Fibroblast of skin of left biceps (primary cell): ENCODE measurements at regions not wholly inside any gene's neighbourhood (a gene's known extent, or its start where the extent isn't known, plus 50 kb on each side); places are given as distances from the start of the nearest gene placed in this dataset.

Experiments used
- DNase-seq, 2 experiments: peaks; one replicate each; pipeline ENCODE4 v3.0.0-alpha.2; 2013; ENCODE audit warnings: low read depth in 2 of 2

DNA sequence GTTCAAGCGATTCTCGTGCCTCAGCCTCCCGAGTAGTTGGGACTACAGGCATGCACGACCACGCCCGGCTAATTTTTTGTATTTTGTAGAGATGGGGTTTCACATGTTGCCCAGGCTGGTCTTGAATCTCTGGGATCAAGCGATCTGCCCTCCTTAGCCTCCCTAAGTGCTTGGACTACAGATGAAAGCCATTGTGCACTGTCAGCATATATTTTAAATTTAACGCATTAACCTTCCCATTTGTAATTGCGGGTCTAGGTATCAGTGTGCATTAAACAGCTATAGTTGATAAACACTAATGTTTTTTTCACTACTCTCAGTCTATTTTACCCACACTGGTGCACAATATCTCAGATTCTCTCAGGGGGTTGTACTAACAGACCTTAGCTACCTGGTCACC is 1930.8 kb downstream of the C4orf33 start:
- no peak for DNase-seq

DNA sequence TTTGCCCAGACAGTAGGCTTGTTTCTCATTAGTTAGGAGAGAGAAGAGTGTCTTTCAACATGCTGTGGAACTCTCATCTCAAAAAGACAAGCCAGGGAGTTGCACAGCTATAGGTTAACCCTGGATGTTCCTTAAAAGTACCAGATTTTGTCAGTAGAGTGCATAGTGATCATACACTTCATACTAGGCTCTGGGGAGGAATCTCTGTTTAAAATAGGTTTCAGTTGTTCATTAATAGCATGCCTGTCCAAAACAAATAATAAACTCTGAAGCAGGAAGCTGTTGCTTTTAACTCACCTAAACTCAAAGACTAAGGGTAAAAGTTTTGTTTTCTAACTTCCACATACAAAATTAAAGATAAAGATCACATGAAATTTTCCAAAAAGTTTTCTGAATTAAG is 1948.4 kb downstream of the C4orf33 start:
- no peak for DNase-seq

DNA sequence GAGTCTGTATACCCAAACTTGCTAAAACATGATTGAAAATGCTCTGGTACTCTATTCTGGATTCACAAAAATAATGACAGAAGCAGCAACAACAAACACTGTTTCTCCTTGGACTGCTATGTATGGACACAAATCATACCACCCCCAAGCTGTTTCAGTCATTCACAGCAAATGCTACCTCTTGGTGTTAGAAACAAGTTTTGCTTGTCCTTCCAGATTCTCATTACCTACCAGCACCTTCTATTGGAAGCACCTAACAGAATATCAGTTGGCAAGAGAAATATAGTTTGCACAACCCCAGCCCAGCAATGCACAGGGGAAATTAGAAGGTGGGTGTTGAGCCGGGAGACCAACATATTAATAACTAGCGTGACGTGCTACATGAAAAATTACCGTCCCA is 1950.9 kb downstream of the C4orf33 start:
- DNase-seq = no peak

DNA sequence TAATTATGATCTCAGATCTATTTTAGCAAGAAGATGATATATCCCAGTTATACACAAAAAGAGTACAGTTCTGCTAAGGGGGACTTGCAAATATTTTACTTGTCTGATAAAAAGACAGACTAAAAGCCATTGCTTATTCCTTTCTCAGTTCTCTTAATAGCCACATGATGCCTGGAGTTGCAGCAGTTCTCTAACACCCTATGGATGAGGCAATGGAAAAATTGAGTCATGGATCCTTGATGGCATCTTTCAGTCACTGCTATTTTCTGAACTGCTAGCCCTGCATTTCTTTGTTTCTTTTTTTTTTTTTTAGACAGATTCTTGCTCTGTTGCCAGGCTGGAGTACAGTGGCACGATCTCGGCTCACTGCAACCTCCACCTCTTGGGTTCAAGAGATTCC is 1956.7 kb downstream of the C4orf33 start:
- DNase-seq = no peak

DNA sequence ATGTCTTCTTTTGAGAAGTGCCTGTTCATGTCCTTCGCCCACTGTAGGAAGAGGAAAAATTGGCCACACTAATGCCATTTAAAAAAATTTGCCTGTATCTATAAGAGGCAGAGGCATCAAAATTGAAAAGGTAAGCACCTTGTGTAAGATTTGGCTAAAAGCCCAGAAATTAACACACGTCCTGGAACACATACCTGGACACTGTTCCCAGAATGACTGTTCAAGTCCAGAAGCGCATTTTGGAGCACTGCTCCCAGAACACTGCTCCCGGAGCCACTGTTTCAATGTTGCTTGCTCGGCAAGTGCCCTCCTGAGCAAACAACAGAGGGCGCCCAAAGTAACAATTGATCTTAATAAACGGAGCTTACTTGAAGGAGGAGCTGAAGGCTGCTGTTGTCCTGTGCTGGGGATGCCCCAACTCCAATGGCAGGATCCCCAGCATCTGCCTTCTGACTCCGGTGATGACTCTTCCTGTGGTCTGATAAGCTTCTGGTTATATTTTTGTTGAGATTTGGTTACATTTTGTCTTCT is 1958.6 kb downstream of the C4orf33 start:
- no peak for DNase-seq

DNA sequence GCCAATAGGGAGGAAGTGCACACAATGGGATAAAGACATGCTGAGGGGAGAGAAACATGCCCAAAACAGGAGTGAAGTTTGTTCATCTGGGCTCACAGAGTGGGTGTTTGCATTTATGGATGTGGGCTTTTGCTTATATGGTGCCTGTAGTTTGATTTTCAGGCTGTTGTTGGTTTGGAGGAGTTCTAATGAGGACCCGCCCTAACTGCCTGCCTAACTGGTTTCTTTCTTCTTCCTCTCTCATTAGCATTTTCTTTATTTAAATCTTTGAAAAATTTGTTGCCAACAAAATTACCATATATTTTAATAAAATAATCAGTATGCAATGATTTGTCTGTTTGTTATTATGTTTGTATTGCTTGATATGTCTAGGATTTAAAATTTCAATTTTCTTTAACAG is 1965.8 kb downstream of the C4orf33 start:
- DNase-seq = no peak

DNA sequence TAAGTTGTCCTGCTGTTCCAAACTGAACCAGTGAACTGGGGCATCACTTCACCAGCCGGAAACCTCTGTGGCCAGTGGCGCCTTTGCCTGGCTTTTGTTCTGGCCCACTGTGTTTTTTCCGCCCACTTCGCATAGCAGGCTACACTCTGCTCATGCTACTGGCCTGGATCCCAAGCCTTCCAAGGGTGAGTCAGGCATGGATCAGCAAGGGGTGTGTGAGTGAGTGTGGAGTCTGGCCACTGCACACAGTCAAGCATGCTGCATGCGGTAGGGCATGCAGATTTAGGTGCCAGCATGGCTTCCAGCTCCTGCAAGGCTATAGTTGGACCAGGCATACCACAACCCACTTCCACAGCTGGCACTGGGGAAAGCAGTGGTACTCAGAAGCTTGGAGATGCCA is 1967.9 kb downstream of the C4orf33 start:
- no peak for DNase-seq

DNA sequence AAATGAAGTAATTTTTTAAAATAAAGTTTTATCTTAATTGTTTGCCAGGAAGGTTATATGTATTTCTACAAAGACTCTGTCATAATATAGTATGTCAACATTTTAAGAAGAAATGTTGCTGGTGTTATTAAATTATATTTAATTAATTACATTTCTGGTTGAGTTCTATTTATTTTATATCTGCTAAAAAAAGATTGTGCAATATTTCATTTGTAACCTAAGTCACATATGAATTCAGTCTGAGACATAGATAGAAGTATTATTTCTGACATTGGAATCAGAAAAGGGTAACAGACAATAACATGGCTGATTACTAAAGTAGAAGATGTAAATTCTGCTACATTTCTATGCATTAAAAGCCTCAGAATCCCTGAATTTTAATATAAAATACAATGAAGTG is 1985.1 kb downstream of the C4orf33 start:
- DNase-seq = no peak

DNA sequence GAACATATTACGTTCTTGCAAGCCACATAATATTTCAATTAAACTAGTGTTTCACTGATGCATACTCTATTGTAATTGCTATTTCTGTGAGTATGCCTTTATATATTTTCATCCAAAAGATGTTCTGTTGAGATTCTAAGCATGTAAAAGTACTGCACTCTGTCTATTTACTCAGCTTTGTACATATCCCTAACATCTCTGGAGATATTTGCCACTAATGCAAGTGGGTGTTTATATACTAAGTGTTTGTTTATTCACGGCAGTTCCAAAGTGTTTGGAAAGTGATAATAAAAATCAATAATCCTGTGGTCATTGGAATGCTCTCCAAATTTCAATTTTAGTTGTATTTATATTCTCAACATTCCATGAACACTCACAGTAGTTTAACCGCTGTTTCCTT is 1989.0 kb downstream of the C4orf33 start:
- DNase-seq = no peak

DNA sequence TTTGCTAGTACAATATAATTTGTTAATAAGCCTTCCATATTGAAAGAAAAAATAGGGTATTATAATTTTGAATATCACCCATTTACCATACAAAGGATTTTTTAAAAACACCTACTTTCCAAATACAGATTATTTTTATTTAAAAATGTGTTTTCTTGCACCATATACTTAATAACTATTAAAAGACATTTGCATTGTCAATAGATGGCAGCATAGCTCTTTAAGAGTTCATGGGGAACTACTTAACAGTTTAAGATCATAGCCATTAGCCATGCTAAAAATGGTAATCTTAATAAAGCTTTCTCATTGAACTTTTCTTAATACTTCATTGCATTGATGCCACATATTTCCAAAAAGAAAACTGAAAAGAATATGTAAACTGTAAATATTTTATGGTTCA is 1995.9 kb downstream of the C4orf33 start:
- DNase-seq = peak; percentile 1 to 8

DNA sequence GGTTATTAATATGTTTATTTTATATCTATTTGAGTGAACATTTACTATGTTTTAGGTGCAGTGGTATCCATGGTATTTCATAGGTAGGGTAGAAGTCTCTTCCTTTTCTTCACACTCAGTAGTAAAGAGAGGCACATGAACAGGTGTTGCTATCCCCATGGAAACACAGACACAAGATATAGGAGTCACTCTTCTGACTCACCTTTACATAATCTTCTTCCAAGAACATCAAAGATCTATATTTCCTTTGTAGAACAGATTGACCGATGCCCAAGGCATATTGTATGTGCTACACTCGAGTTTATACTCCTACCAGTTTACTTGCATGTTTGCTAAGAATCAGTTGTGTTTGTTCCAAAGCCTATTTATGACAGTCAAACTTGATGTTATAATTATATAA is 1997.4 kb downstream of the C4orf33 start:
- no peak for DNase-seq

DNA sequence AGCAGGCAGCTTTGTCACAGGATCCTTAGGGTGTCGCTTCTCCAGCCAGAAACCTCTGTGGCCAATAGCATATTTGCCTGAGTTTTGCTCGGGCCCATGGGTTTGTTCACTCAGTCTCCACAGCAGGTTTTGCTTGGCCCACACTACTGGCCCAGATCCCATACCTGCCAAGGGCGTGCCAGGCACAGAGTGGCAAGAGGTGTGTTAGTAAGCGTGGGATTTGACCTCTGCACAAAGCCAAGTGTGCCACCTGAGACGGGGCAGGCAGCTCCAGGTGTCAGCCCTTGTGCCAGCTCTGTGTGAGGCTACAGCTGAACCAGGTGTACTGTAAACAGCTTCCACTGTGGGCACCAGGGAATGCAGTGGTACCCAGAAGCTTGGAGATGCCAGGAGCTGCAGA is 2003.0 kb downstream of the C4orf33 start:
- no peak for DNase-seq

DNA sequence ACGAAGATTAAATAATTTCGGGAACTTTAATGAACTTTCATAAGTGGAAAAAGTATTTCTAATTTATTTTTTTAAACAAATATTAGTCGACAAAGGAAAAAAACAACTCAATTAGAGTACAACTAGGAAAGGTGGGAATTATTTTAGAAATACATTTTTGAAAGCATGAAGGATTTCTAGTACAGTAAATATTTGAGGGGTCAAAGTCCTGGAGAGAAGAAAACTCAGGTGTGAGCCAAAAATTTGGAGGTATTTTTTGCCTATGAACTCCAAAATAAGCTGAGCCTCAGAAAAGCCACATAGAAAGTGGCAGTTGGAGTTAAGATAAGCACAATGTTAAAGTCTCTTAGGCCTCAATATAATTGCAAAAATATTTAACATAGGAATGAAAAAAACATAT is 2017.3 kb downstream of the C4orf33 start:
- no peak for DNase-seq

DNA sequence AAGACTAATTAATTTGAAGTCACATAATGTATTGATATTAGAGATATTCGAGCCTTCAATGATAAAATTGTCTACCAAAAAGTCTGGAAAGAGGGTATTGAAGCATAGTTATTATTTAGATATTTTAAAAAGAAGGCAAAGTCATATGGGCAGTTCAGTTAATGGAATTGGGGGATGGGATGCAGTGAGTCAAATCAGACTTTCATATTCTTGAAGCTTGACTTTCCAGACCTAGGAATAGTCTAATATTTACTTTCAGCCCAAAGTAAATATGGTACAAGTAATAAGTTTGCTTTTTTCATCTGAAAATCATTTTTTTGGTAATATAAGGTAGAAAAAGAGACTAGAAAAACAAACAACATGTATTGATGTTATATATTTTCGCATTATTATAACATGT is 2017.8 kb downstream of the C4orf33 start:
- DNase-seq = no peak

DNA sequence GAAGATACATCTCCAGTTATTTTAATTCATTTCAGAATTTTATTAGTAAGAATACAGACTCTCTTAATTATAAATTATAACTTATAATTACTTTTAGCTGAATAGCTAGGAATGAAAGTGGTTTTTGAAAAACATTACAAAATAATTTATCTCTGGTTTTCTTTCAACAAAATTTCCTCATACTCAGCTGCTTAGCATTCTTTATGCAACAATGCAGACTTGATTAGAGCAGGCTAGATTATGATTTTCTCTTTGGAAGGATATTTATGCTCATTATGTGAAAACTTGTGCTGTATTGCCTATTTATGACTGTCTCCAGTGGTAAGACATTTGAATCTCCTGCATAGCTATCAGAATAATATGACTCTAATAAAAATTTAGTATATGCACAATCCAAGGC is 2023.7 kb downstream of the C4orf33 start:
- DNase-seq = no peak

DNA sequence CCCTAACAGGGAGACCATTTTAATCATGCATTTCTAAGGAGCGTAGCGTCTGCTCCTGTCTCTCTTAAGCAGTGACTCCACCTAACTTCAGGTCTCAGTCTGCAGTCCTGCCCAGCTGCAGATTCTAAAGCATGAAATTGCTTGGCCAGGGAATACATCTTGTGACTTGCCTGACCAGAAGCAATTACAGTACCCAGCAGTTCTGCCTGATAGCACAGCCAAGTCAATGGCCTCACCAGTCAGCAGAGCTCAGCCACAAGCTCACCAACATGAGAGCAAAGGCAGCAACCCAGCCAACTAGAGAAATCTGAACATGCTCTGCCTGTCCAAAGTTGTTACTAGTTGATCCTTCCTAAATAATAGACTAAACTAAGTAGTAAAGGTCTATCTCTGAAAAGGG is 2011.9 kb upstream of the PCDH10 start:
- DNase-seq = no peak

DNA sequence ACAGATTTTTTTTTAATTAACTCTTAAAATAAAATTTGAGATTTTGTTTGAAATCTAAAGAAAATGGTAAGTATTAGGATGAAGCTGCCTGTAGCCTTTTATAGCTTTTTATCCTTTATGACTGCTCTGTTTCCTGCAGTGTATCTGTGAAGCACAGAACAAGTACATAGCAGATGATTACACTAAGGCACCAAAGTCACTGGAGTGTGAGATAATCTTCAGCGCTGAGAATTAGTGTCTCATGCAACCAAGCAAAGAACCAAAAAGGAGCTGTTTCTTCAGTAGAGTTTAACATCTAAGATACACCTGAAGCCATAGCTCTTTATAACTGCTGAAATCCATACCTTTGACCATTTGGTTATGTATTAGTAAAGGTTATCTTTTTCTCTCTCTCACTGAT is 1989.8 kb upstream of the PCDH10 start:
- DNase-seq = no peak

DNA sequence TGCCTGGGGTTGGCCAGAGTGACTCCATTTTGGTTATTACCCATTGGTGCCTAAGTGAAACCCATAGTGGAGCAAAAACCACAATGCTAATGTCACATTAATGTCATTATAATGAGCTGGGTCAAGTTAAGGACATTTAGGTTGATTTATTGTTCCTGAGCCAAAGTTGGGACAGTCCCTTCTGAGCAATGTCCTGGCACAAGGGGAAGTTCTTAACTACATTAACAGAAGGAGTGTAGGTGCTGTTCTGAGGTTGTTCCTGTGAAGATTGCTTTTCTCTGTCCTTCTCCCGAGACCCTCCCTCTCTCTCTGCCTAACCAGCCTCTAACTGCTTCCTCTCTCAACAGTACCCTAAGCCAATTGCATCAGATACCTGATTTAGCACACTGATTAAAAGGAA is 1956.8 kb upstream of the PCDH10 start:
- DNase-seq = no peak

DNA sequence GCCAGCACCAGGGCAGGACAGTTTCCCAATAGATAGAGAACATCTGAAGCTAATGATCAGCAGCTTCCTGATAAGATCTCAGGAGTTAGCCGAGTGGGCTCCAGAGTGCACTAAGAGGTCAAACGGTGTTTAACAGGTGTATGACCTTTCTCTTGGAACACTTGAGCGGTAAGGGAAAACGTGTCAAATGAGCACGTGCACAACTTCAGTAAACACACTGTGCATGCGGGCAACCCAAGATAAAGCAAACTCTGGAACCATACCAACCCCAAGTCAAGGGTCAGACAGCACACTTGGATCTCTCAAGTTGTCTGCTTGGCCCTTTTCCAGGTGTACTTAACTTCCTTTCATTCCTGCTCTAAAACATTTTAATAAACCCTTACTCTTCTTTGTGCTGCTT is 1941.5 kb upstream of the PCDH10 start:
- DNase-seq = no peak

DNA sequence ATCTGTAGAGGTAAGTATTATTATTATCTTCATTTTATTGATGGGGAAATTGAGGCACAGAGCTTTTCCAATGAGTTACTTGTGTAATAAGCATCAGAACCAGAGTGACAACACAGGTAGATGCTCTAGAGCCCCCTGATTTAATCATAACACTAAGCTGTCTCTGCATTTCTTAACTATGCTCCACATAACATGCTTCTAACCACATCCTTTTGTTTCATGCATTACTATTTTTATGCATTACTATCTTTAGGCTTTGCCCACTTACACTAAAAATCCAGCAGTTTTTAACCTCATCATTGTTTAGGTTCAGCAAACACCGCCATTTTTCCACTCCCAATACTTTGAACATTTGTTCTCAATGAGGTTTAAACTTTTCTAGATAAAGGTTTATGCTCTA is 1900.8 kb upstream of the PCDH10 start:
- no peak for DNase-seq

DNA sequence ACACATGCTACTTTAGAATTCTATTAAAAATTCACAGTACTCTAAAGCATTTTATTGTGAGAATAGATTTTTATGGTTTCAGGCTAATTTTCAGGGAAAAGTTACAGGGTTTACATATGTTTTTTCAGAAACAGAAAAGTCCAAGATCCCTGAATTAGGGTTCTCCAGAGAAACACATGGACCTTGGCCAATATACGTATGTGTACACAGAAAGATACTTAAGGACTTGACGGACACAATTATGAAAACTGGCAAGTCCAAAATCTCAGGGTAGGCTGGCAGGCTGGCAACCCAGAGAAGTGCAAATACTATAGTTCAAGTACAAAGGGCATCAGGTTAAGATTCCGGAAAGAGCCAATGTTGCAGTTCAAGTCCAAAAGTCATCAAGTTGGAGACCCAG is 1897.8 kb upstream of the PCDH10 start:
- DNase-seq = no peak

DNA sequence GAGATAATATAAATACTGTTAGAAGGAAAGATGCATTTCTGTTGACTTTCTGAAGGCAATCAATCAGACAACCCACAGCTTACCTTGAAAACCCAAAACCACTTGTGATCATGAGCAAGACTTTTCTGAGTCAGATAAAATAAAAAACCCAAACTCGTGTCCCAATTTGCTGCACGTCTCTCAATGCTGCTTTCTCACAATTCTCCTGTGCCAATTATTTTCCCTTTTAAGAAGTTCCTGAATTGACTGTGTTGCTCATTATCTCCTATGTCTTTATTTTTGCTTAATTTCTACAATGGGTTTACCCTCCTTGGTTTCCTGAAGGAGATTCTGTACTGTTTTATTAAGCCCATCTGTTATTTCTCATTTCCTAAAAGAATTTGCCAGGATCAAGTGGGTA is 1891.9 kb upstream of the PCDH10 start:
- DNase-seq = no peak

DNA sequence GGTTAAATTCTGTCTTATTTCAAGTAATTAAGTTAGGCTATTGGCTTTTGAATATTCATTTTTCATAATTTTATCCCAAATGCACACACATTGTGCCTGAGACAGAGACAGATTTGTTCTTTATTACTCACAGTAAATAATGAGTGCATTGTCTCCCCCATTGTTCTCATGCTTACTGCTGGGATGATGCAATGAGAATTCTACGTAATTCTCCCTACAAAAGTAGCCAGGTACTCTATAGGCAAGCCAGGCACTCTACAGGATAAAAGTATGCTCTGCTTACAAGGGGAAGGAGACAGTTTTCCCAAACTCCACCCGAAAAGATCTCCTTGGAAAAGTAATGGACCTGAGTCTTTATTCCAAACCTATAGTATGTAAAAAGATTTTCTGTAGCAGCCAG is 1890.7 kb upstream of the PCDH10 start:
- DNase-seq = no peak

DNA sequence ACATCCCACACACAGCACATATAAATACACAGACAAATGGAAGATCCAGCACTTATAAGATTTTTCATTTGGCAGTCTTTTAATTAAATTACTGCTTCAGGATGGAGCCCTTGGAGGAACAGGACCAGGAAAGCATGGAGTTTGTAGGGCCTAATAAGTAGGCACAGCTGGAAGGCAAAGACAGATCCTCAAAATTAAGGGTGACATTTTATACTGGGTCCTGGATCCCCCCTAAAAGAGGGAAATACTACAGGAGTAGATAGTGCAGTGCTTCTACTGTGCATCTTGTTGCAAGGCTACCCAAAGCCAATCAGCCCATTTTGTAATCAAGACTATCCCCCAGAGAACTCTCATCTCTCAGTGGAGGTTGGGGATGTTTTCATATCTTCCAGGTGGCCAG is 1860.7 kb upstream of the PCDH10 start:
- DNase-seq = no peak

DNA sequence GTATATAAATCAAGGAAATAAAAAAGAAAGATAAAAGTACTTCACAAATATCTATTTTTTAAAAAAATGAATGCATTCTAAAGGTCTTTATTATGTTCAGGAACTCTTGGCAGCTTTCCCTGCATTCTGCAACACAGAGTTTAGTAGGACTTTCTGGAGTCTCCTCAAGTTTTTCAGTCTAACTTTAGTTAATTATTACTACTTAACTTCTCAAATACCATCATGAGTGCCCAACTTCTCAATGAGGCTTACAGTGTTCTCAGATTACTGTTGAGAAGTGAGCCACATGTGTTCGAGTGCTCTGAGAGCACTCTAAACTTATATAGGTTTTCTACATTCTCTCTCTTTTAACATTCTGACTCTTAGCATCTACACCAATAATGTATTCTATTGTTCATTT is 1852.9 kb upstream of the PCDH10 start:
- DNase-seq = no peak
